Fibroblast of lung (primary cell): ENCODE measurements at regions not wholly inside any gene's neighbourhood (a gene's known extent, or its start where the extent isn't known, plus 50 kb on each side); places are given as distances from the start of the nearest gene placed in this dataset.

ENCODE experiments used
- CTCF ChIP-seq, 2 donors: IDR thresholded peaks in 1 of 2; conservative IDR thresholded peaks in 1 of 2; 1 replicate in 1 of 2; 2 replicates in 1 of 2; pipeline ENCODE4 v1.5.1; 2011 to 2012; ENCODE audit warnings: low read length in 2 of 2, control low read depth in 1 of 2, inconsistent platforms in 1 of 2, low read depth in 1 of 2, mild to moderate bottlenecking in 1 of 2
- EZH2 ChIP-seq: IDR thresholded peaks from 2 replicates; pipeline ENCODE4 v1.5.1; 2012; ENCODE audit warnings: low read length, control low read depth, mild to moderate bottlenecking; ENCODE audit errors: missing control alignments

GRCh38 chrX:118216509-118216908 lies 99.9 kb upstream of the KLHL13 start:
- no peak for TF ChIP-seq CTCF (conservative IDR thresholded peaks at IDR 0.05 in 1 of 2, IDR thresholded peaks at IDR 0.05 in 1 of 2; ENCODE audit: low read depth in 1 of 2, low read length in 2 of 2)
- no peak for TF ChIP-seq EZH2
